HepG2 (cell line): ENCODE measurements at regions not wholly inside any gene's neighbourhood (a gene's known extent, or its start where the extent isn't known, plus 50 kb on each side); places are given as distances from the start of the nearest gene placed in this dataset.

Source experiments
- ATAC-seq: fragments of 200-7000 bp; cut with Tn5 transposase; 3 replicates; pipeline ENCODE4 v1.9.1; 2020; ENCODE audit warnings: mild to moderate bottlenecking, moderate library complexity
- BruUV-seq: library from RNA; stranded (reverse); fragments of 400-500 nt; replicated peaks from 2 replicates; lab custom pipeline; 2021; lab: Mats Ljungman, UMichigan
- CTCF ChIA-PET: fragments of 300-600 bp; formaldehyde crosslinking; extraction: SDS; loops from one replicate; lab custom pipeline; 2021; ENCODE audit warnings: low total read pairs, inconsistent platforms, low intra/inter-chr PET ratio; lab: Yijun Ruan, JAX
- POLR2A ChIA-PET: fragments of 350-600 bp; sonication (Branson Sonifier 250); formaldehyde crosslinking; loops from one replicate; lab custom pipeline; 2020; ENCODE audit warnings: antibody characterized with exemption, inconsistent platforms; lab: Yijun Ruan, JAX
- DNase-seq: peaks from one replicate; pipeline ENCODE4 v3.0.0-alpha.2; 2015; ENCODE audit warnings: low spot score
- FAIRE-seq: peaks from 3 replicates; lab custom pipeline; 2011; peaks lifted over from hg19 to GRCh38; lab: Jason Lieb, UNC
- H2AFZ ChIP-seq: one replicate; pipeline ENCODE4 v1.6.1; 2011; ENCODE audit warnings: low read length, inconsistent platforms
- H3K27ac ChIP-seq: fragments of 300-600 bp; 3 replicates; pipeline ENCODE4 v1.8.0; 2011; ENCODE audit warnings: mixed run types, mild to moderate bottlenecking, mixed read lengths, low read length, inconsistent platforms; ENCODE audit not compliant: insufficient read depth; ENCODE audit errors: extremely low read length
- H3K27me3 ChIP-seq, 2 experiments: fragments of 200-600 bp in 1 of 2; 2 replicates in 1 of 2; 3 replicates in 1 of 2; pipeline versions ENCODE4 v1.6.0 to v1.8.0; 2011; ENCODE audit warnings: low read length in 2 of 2, mild to moderate bottlenecking in 2 of 2, moderate library complexity in 2 of 2, inconsistent platforms in 1 of 2; ENCODE audit not compliant: insufficient read depth in 2 of 2, control insufficient read depth in 1 of 2
- H3K36me3 ChIP-seq, 2 experiments: fragments of 200-600 bp in 1 of 2; replicated peaks in 1 of 2; 2 replicates in 1 of 2; 3 replicates in 1 of 2; pipeline versions ENCODE4 v1.5.1 to v1.8.0; 2011; ENCODE audit warnings: low read length in 2 of 2, inconsistent platforms in 1 of 2; ENCODE audit not compliant: insufficient read depth in 2 of 2, control insufficient read depth in 1 of 2
- H3K4me1 ChIP-seq: 2 replicates; pipeline ENCODE4 v1.5.1; 2012; ENCODE audit warnings: low read length, inconsistent platforms; ENCODE audit not compliant: insufficient read depth
- H3K4me2 ChIP-seq: 2 replicates; pipeline ENCODE4 v1.6.0; 2011; ENCODE audit warnings: low read depth, low read length, inconsistent platforms
- H3K4me3 ChIP-seq, 3 experiments: fragments of 200-600 bp in 1 of 3; sonication (generic), shearing (Covaris generic) in 1 of 3; replicated peaks in 1 of 3; 2 replicates each; pipeline ENCODE4 v1.5.1; 2011 to 2016; ENCODE audit warnings: low read length in 3 of 3, inconsistent platforms in 2 of 3, low read depth in 2 of 3, mild to moderate bottlenecking in 2 of 3, control low read depth in 1 of 3, mixed read lengths in 1 of 3; ENCODE audit not compliant: insufficient read depth in 1 of 3
- H3K79me2 ChIP-seq: one replicate; pipeline ENCODE4 v1.6.1; 2011; ENCODE audit warnings: low read length, inconsistent platforms; ENCODE audit not compliant: insufficient read depth
- H3K9ac ChIP-seq: 2 replicates; pipeline ENCODE4 v1.6.0; 2011; ENCODE audit warnings: mild to moderate bottlenecking, low read depth, low read length, inconsistent platforms; ENCODE audit not compliant: insufficient read depth
- H3K9me3 ChIP-seq: 2 replicates; pipeline ENCODE4 v1.5.1; 2012; ENCODE audit warnings: mild to moderate bottlenecking, low read length
- H4K20me1 ChIP-seq: 2 replicates; pipeline ENCODE4 v1.6.0; 2011; ENCODE audit warnings: inconsistent platforms, mild to moderate bottlenecking, low read length, moderate library complexity; ENCODE audit not compliant: insufficient read depth
- ARNT2 ChIP-seq: sonication (generic); formaldehyde crosslinking; IDR thresholded peaks from 2 replicates; pipeline ENCODE4 v1.8.0; 2022; ENCODE audit warnings: mild to moderate bottlenecking, low read depth, missing genetic modification reagents, moderate library complexity
- CHD2 ChIP-seq: IDR thresholded peaks from 2 replicates; pipeline ENCODE4 v1.6.1; 2011; ENCODE audit warnings: low read depth, low read length, improper control_type of control experiment
- GTF3A ChIP-seq: sonication (generic); formaldehyde crosslinking; conservative IDR thresholded peaks from 2 replicates; pipeline ENCODE4 v1.4.0; 2020; ENCODE audit warnings: mild to moderate bottlenecking, missing genetic modification reagents
- ONECUT2 ChIP-seq: sonication (generic); formaldehyde crosslinking; IDR thresholded peaks from 2 replicates; pipeline ENCODE4 v1.4.0; 2020; ENCODE audit warnings: missing genetic modification reagents
- RBM39 ChIP-seq: fragments of 200-400 bp; formaldehyde crosslinking; IDR thresholded peaks from one replicate; pipeline ENCODE4 v1.6.1; 2018; ENCODE audit warnings: antibody characterized with exemption, mild to moderate bottlenecking, low read depth, low read length; ENCODE audit not compliant: poor library complexity, severe bottlenecking
- ZFAT ChIP-seq: sonication (generic); formaldehyde crosslinking; conservative IDR thresholded peaks from 2 replicates; pipeline ENCODE4 v1.8.1; 2023; ENCODE audit warnings: missing genetic modification reagents, inconsistent platforms
- ZNF10 ChIP-seq: sonication (generic); formaldehyde crosslinking; IDR thresholded peaks from 2 replicates; pipeline ENCODE4 v1.4.0; 2020; ENCODE audit warnings: mild to moderate bottlenecking, low read depth, missing genetic modification reagents, borderline replicate concordance
- ZNF253 ChIP-seq: sonication (generic); formaldehyde crosslinking; IDR thresholded peaks from 2 replicates; pipeline ENCODE4 v1.8.0; 2022; ENCODE audit warnings: mild to moderate bottlenecking, missing genetic modification reagents, borderline replicate concordance
- ZNF326 ChIP-seq: sonication (generic); formaldehyde crosslinking; IDR thresholded peaks from 2 replicates; pipeline ENCODE4 v1.4.0; 2020; ENCODE audit warnings: missing genetic modification reagents, borderline replicate concordance
- ZNF670 ChIP-seq: sonication (generic); formaldehyde crosslinking; IDR thresholded peaks from 2 replicates; pipeline ENCODE4 v1.8.0; 2022; ENCODE audit warnings: mild to moderate bottlenecking, missing genetic modification reagents, borderline replicate concordance
- ZNF768 ChIP-seq: sonication (generic); formaldehyde crosslinking; IDR thresholded peaks from 2 replicates; pipeline ENCODE4 v1.4.0; 2020; ENCODE audit warnings: missing genetic modification reagents
- WGBS: methylation state at CpG from one replicate; pipeline ENCODE4 v1.1.6; 2017; ENCODE audit warnings: low lambda C conversion rate; 5-methylcytosine and 5-hydroxymethylcytosine counted together
- in situ Hi-C: cut with HindIII; loops from 2 replicates; pipeline ENCODE4 v1.10.0; 2017; ENCODE audit warnings: low pct_unique_long_range_greater_than_20kb; ENCODE audit not compliant: extremely low pct_ligation_motif_present
- intact Hi-C: fragments of 100-400 bp; cut with micrococcal nuclease; formaldehyde crosslinking; loops from one replicate; pipeline ENCODE4 v1.10.0; 2022; ENCODE audit not compliant: unreplicated experiment

DNA sequence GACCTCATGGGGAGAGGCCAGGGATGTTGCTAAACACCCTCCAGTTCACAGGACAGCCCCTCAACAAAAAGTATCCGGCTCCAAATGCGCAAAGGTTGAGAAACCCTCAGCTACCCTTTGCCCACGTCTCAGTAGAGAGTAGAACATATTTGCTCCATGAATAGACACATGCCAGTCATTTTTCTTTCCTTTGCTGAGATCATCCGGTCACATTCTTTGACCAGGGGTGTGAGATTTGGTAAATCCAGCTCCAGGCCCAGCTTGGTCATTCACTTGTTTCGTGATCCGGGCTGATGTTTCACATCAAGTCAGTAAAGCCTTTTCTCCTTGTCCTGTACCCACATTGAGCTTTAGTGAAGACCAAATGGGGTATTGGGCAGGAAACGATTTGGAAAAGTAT is 83.6 kb upstream of the LHX5 start:
- 1% methylated on average over 7 of the region's 7 CpGs for WGBS
- intact Hi-C loops (no loop called here), in situ Hi-C loops (no loop called here)
- H3K9me3 ChIP-seq, result no peaks in the 10 kb centered on the region
- no peaks in the 10 kb centered on the region for H4K20me1 ChIP-seq
- no peak overlapping the region for H3K27ac ChIP-seq
- H3K79me2 ChIP-seq, result no peaks in the 10 kb centered on the region
- no peaks in the 10 kb centered on the region for H3K4me1 ChIP-seq
- H3K4me2 ChIP-seq, result no peak overlapping the region
- no peak overlapping the region for H3K9ac ChIP-seq
- no peak for ATAC-seq
- BruUV-seq, result no TSS peak
- no peaks in the 10 kb centered on the region for H3K36me3 ChIP-seq
- FAIRE-seq, result no peak
- no peak for DNase-seq
- TF ChIP-seq GTF3A (CRISPR knock-in tag), result no peak
- TF ChIP-seq CHD2, result no peak
- TF ChIP-seq ZNF670, result no peak
- TF ChIP-seq ZNF10 (CRISPR knock-in tag), result no peak
- TF ChIP-seq ZNF253 (CRISPR knock-in tag), result no peak
- TF ChIP-seq ONECUT2, result no peak
- TF ChIP-seq ZNF326 (CRISPR knock-in tag), result no peak
- TF ChIP-seq RBM39, result no peak
- no peak for TF ChIP-seq ARNT2 (CRISPR knock-in tag)
- CTCF ChIA-PET, result no interaction called here
- POLR2A ChIA-PET, result no interaction called here
- H3K27me3 ChIP-seq, result peaks cover 0 to 3% of the 10 kb centered on the region in 2 experiments; a peak in 1 of 5 replicates
- no peak overlapping the region for H2AFZ ChIP-seq
- no peak overlapping the region for H3K4me3 ChIP-seq

DNA sequence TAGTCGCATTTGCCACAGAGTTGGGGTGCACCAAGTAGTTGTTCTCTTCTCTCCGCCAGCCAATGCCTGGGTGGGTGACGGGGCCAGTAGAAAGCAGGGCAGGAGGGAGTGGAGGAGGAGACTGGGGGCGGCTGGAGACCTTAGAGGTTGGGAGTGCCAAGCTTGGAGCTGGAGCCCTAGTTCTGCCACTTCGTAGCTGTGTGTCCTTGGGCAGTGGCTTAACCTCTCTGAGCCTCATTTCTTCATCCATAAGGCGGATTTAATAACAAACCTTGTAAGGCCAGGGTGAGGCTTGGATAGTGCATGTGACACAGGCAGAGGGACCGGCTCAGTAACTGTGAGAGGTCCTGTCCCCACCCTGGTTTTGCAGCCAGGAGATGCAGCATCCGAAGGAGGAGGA is 81.1 kb upstream of the LHX5 start:
- ATAC-seq (no peak), FAIRE-seq (no peak), DNase-seq (no peak)
- Histone ChIP-seq H3K27ac (no peak overlapping the region), H4K20me1 (no peaks in the 10 kb centered on the region), H3K4me3 (no peak overlapping the region), H3K4me1 (no peaks in the 10 kb centered on the region), H2AFZ (no peak overlapping the region), H3K27me3 (peaks cover 0 to 2% of the 10 kb centered on the region in 2 experiments; a peak in 1 of 5 replicates), H3K4me2 (no peak overlapping the region), H3K9ac (no peak overlapping the region), H3K79me2 (no peaks in the 10 kb centered on the region), H3K36me3 (no peaks in the 10 kb centered on the region), H3K9me3 (no peaks in the 10 kb centered on the region)
- POLR2A ChIA-PET, result no interaction called here
- WGBS, result 39% methylated on average over 6 of the region's 8 CpGs
- BruUV-seq, result no TSS peak
- in situ Hi-C loops (no loop called here), intact Hi-C loops (no loop called here)
- CTCF ChIA-PET, result no interaction called here
- TF ChIP-seq ZNF768 (CRISPR knock-in tag), result peak; percentile 91
- TF ChIP-seq ZFAT, result no peak
